Thyroid gland (tissue), 4 donors: ENCODE measurements at regions not wholly inside any gene's neighbourhood (a gene's known extent, or its start where the extent isn't known, plus 50 kb on each side); places are given as distances from the start of the nearest gene placed in this dataset.

ENCODE experiments used
- POLR2A ChIP-seq, 2 donors: fragments of 450-650 bp; IDR thresholded peaks; one replicate each; pipeline ENCODE4 v1.6.1; 2017; ENCODE audit warnings: antibody characterized with exemption in 2 of 2, mild to moderate bottlenecking in 2 of 2, moderate library complexity in 1 of 2
- TF ChIP-seq, protein P1 (sequence below), 6 experiments: fragments of 200-600 bp in 3 of 6; fragments of 450-650 bp in 3 of 6; sonication (generic) in 3 of 6; IDR thresholded peaks; one replicate each; pipeline ENCODE4 v1.5.1; 2016 to 2019; ENCODE audit warnings: antibody characterized with exemption in 6 of 6, mild to moderate bottlenecking in 2 of 6, inconsistent platforms in 1 of 6, moderate library complexity in 1 of 6

DNA sequence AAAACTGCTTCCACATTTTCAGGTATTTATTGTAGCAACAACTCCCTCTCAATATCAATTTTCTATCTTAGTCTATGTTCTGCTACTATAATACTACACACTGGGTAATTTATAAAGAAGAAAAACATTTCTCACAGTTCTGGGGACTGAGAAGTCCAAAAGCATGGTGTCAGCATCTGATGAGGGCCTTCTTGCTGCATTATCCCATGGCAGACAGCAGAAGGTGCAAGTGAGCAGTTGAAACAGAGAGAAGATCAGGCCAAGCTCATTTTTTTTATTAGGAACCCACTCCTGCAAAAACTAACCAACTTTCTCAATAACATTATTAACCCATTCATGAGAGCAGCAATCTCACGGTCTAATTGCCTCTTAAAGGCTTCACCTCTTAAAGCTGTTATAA is 376.0 kb downstream of the RAB28 start:
- TF ChIP-seq, protein P1, sequence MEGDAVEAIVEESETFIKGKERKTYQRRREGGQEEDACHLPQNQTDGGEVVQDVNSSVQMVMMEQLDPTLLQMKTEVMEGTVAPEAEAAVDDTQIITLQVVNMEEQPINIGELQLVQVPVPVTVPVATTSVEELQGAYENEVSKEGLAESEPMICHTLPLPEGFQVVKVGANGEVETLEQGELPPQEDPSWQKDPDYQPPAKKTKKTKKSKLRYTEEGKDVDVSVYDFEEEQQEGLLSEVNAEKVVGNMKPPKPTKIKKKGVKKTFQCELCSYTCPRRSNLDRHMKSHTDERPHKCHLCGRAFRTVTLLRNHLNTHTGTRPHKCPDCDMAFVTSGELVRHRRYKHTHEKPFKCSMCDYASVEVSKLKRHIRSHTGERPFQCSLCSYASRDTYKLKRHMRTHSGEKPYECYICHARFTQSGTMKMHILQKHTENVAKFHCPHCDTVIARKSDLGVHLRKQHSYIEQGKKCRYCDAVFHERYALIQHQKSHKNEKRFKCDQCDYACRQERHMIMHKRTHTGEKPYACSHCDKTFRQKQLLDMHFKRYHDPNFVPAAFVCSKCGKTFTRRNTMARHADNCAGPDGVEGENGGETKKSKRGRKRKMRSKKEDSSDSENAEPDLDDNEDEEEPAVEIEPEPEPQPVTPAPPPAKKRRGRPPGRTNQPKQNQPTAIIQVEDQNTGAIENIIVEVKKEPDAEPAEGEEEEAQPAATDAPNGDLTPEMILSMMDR (IDR thresholded peaks at IDR 0.05) = no peak
- no peak for TF ChIP-seq POLR2A (IDR thresholded peaks at IDR 0.05)
